Large intestine (tissue), 3 donors: ENCODE measurements at regions not wholly inside any gene's neighbourhood (a gene's known extent, or its start where the extent isn't known, plus 50 kb on each side); places are given as distances from the start of the nearest gene placed in this dataset.

Source experiments
- DNase-seq, 2 donors: peaks; one replicate each; pipeline versions ENCODE4 v3.0.0 to v3.0.0-alpha.2; 2013
- H3K27ac ChIP-seq: one replicate; pipeline ENCODE4 v1.5.1; 2013; ENCODE audit warnings: low read length
- H3K27me3 ChIP-seq: 2 replicates; pipeline ENCODE4 v1.6.1; 2013; ENCODE audit warnings: low read length; ENCODE audit not compliant: control insufficient read depth, insufficient read depth
- H3K36me3 ChIP-seq: 2 replicates; pipeline ENCODE4 v1.6.1; 2013; ENCODE audit warnings: low read length; ENCODE audit not compliant: control insufficient read depth, insufficient read depth
- H3K4me1 ChIP-seq: one replicate; pipeline ENCODE4 v1.6.1; 2013; ENCODE audit warnings: low read length; ENCODE audit not compliant: control insufficient read depth, insufficient read depth
- H3K4me3 ChIP-seq: one replicate; pipeline ENCODE4 v1.5.1; 2013; ENCODE audit warnings: low read length
- H3K9me3 ChIP-seq: one replicate; pipeline ENCODE4 v1.6.1; 2013; ENCODE audit warnings: mild to moderate bottlenecking, low read depth, low read length, moderate library complexity; ENCODE audit not compliant: control insufficient read depth
- WGBS: methylation state at CpG from one replicate; pipeline ENCODE4 v1.1.5; 2013; ENCODE audit warnings: low lambda C conversion rate; ENCODE audit not compliant: insufficient coverage; 5-methylcytosine and 5-hydroxymethylcytosine counted together

DNA sequence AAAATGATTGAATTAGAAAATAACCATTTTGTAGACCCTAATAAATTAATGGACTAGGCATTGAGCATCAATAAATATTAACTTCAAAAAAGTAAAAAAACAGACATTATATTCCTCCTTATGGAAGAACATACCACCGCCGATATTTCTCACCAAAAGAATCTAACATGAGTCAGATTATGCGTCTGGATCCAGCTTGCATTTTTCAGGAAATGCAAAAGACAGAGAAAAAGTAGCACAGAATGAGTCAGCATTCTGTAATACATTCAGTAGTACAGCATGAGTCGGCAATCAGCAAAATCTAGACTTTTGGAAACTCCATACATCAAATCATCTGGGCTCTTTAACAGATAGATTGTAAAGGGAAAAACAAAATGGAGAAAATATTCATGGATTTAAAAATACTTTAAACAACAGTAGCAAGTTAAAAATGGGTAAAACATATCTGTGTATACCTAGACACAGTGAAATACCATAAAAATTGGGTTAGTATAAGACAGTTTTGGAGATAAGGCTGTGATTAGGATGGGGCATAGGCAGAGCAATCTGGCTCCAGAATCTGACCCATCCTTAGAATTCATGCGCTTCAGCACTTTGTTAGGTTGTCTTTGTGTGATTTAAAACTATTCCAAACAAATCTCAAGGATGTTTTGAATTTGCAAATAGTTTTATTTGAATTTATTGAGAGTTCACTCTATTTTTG is 633.0 kb upstream of the FAM241A start:
- H3K4me1 ChIP-seq, result no peaks in the 10 kb centered on the region
- 93% methylated on average over 3 of the region's 5 CpGs for WGBS
- no peaks in the 10 kb centered on the region for H3K36me3 ChIP-seq
- no peaks in the 10 kb centered on the region for H3K27me3 ChIP-seq
- DNase-seq, result no peak
- no peak overlapping the region for H3K27ac ChIP-seq
- H3K9me3 ChIP-seq, result no peaks in the 10 kb centered on the region
- H3K4me3 ChIP-seq, result no peak overlapping the region

DNA sequence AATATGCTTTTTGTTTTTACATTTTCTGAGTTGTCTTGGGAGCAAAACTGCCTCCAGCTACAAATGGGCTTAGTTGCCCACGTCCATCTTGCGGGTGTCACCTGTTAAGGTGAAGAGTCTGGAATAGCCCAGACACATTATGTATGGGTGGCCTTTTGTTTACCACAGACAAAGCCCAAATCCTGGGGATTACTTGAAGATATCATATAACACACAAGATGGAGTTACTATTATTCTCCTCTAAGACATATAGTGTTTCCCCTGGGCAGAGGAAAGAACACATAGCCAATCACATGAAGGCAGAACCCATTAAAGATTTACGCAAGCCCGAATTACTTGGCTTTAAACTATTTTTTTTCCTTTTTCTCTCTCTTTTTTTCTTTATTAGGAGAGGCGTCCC is 625.6 kb upstream of the FAM241A start:
- no peak for DNase-seq
- Histone ChIP-seq H3K27ac (no peak overlapping the region), H3K27me3 (no peaks in the 10 kb centered on the region), H3K36me3 (no peaks in the 10 kb centered on the region), H3K4me3 (no peak overlapping the region), H3K4me1 (no peaks in the 10 kb centered on the region), H3K9me3 (no peaks in the 10 kb centered on the region)
- WGBS, result 89% methylated on average over 3 of the region's 5 CpGs

DNA sequence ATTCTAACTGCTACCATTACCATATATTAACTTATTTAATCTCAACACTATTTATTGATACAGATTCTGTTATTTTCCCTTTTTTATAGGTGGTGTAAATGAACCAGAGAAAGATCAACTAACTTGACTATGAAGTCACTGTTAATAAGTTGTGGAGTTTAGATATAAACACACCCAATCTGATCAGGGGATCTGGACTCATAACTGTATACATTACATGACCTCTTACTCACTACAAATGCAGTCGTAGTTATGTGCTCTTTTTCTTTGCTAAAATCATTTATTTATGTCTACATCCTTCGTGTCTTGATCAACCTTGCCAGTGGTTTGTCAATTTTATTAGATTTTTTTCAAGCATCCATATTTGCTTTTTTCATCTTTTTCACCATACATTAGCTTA is 614.8 kb upstream of the FAM241A start:
- DNase-seq, result no peak
- Histone ChIP-seq H3K36me3 (no peaks in the 10 kb centered on the region), H3K4me3 (no peak overlapping the region), H3K9me3 (no peaks in the 10 kb centered on the region), H3K4me1 (no peaks in the 10 kb centered on the region), H3K27ac (no peak overlapping the region), H3K27me3 (no peaks in the 10 kb centered on the region)
- WGBS, result 71% methylated on average over 2 of the region's 2 CpGs

GRCh38 chr4:111535792-111536191 is 609.5 kb upstream of the FAM241A start:
- no peak for DNase-seq
- H3K9me3 ChIP-seq, result no peaks in the 10 kb centered on the region
- no peaks in the 10 kb centered on the region for H3K27me3 ChIP-seq
- no peak overlapping the region for H3K4me3 ChIP-seq
- no peak overlapping the region for H3K27ac ChIP-seq
- WGBS, result no CpG with 5 or more reads among the region's 1 CpG
- H3K36me3 ChIP-seq, result no peaks in the 10 kb centered on the region
- no peaks in the 10 kb centered on the region for H3K4me1 ChIP-seq

DNA sequence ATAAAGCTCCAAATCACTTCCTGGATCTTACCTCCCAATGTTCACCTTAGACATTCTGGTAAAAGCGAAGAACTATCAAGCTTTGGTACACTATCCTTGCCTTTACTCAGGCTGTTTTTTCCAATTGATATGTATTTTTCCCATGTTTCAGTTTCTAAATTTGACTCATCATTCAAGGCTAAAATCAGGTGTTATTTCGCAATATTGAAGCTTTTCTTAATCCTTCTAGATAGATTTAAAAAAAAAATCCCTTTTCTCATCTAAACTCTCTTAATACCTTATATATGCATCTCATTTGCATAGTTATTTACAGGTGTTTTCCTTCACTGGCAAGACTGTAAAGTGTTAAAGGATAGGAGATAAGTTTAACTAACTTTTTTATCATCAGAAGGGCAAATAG is 608.1 kb upstream of the FAM241A start:
- Histone ChIP-seq H3K27me3 (no peaks in the 10 kb centered on the region), H3K4me1 (no peaks in the 10 kb centered on the region), H3K27ac (no peak overlapping the region), H3K9me3 (no peaks in the 10 kb centered on the region), H3K4me3 (no peak overlapping the region), H3K36me3 (no peaks in the 10 kb centered on the region)
- WGBS, result 100% methylated on average over 1 of the region's 2 CpGs
- no peak for DNase-seq

DNA sequence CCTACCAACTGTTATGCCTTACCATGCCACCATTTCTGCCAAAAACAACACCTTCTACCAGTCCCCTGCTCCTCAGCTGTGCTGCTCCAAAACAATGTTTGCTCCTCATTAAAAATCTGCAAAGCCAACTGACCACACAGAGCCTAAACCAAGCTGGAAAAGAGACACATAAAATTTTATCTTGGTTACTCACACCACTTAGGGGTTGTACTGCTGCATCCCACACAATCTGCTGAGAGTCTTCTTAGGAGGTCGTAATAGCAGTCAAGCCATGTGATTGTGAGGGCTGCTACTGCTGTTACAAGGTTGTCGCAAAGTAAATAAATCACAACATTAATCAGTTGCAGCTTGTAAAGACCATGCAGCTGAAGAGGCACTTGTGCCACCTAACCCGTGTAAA is 607.4 kb upstream of the FAM241A start:
- H3K4me3 ChIP-seq, result no peak overlapping the region
- H3K27ac ChIP-seq, result no peak overlapping the region
- no CpG with 5 or more reads among the region's 3 CpGs for WGBS
- H3K27me3 ChIP-seq, result no peaks in the 10 kb centered on the region
- H3K36me3 ChIP-seq, result no peaks in the 10 kb centered on the region
- no peaks in the 10 kb centered on the region for H3K4me1 ChIP-seq
- no peak for DNase-seq
- H3K9me3 ChIP-seq, result no peaks in the 10 kb centered on the region

GRCh38 chr4:111540671-111541070 is 604.6 kb upstream of the FAM241A start:
- no peaks in the 10 kb centered on the region for H3K27me3 ChIP-seq
- H3K4me3 ChIP-seq, result no peak overlapping the region
- no peak overlapping the region for H3K27ac ChIP-seq
- no peaks in the 10 kb centered on the region for H3K36me3 ChIP-seq
- DNase-seq, result no peak
- no peaks in the 10 kb centered on the region for H3K4me1 ChIP-seq
- H3K9me3 ChIP-seq, result no peaks in the 10 kb centered on the region

DNA sequence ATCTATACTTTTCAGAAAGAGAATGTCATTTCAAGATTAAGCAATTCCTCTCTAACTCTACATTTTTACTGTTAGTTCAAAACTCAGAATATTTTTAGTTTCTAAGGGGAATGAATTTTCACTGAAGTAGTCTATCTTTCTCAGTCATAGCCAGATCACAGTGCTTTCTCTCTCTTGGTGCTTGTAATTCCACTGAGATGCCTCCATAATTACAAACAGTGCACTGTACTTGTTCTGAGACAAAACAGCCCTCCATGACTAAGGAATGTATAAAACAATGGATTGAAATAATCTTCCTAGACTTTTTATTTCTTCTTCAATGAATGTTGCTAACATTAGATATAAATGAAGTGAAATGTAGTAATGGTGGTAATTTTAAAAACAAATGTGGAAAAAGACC is 603.2 kb upstream of the FAM241A start:
- H3K27me3 ChIP-seq, result no peaks in the 10 kb centered on the region
- DNase-seq, result no peak
- H3K36me3 ChIP-seq, result no peaks in the 10 kb centered on the region
- no peaks in the 10 kb centered on the region for H3K9me3 ChIP-seq
- no peak overlapping the region for H3K27ac ChIP-seq
- no peak overlapping the region for H3K4me3 ChIP-seq
- no peaks in the 10 kb centered on the region for H3K4me1 ChIP-seq

DNA sequence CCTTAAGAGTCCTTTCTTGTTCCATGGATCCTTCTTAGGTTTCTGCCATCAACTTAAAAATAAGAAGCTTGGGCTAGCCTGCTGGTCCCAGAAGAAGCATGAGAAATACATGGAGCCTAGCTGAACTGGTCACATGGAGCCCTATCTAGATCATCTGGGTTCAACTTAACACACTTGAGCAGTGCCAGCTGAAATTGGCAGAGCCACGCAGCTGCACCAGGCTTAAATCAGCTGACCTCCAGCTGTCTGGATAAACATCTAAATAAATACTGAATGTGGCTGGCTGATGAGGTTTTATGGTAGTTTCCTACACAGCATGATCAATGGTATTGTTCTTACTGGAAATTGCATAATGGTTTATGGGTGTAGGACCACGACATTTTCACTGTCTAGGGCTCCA is 598.4 kb upstream of the FAM241A start:
- no peaks in the 10 kb centered on the region for H3K9me3 ChIP-seq
- no peaks in the 10 kb centered on the region for H3K27me3 ChIP-seq
- no peak overlapping the region for H3K27ac ChIP-seq
- no peak for DNase-seq
- no peaks in the 10 kb centered on the region for H3K36me3 ChIP-seq
- H3K4me1 ChIP-seq, result no peaks in the 10 kb centered on the region
- H3K4me3 ChIP-seq, result no peak overlapping the region
- WGBS, result no CpG with 5 or more reads among the region's 2 CpGs

- WGBS, result 96% methylated on average over 4 of the region's 5 CpGs
- H3K27ac ChIP-seq, result no peak overlapping the region
Measured at GRCh38 chr4:111556141-111556781, 589.0 kb upstream of the FAM241A start.

DNA sequence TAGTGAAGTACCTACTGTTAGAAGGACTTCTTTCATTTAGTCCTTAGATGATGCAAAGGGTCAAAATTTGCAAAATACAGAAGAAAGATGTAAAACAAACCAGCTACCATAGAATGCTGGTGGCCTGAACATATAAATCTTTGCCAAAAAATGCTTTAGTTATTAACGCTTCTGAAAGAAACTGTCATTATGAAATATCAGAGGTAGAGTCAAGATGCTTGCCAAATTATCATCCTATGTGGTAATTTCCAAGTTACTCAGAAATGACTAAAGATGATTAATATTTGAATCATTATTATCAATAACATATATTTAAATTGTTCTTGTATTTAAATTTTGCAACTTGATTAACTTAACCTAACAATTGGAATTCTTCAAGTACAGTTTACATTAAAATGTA is 588.4 kb upstream of the FAM241A start:
- Histone ChIP-seq H3K4me3 (no peak overlapping the region), H3K27me3 (no peaks in the 10 kb centered on the region), H3K36me3 (no peaks in the 10 kb centered on the region), H3K9me3 (no peaks in the 10 kb centered on the region), H3K27ac (no peak overlapping the region), H3K4me1 (no peaks in the 10 kb centered on the region)
- WGBS, result 89% methylated on average over 1 of the region's 1 CpG
- no peak for DNase-seq

More at GRCh38 chr4:111556141-111556781, 589.0 kb upstream of the FAM241A start:
- no peak for DNase-seq
- Histone ChIP-seq H3K27me3 (no peaks in the 10 kb centered on the region), H3K4me1 (no peaks in the 10 kb centered on the region), H3K9me3 (no peaks in the 10 kb centered on the region), H3K36me3 (no peaks in the 10 kb centered on the region), H3K4me3 (no peak overlapping the region)
